ENCODE measurements at regions not wholly inside any gene's neighbourhood (a gene's known extent, or its start where the extent isn't known, plus 50 kb on each side); places are given as distances from the start of the nearest gene placed in this dataset.

DNA sequence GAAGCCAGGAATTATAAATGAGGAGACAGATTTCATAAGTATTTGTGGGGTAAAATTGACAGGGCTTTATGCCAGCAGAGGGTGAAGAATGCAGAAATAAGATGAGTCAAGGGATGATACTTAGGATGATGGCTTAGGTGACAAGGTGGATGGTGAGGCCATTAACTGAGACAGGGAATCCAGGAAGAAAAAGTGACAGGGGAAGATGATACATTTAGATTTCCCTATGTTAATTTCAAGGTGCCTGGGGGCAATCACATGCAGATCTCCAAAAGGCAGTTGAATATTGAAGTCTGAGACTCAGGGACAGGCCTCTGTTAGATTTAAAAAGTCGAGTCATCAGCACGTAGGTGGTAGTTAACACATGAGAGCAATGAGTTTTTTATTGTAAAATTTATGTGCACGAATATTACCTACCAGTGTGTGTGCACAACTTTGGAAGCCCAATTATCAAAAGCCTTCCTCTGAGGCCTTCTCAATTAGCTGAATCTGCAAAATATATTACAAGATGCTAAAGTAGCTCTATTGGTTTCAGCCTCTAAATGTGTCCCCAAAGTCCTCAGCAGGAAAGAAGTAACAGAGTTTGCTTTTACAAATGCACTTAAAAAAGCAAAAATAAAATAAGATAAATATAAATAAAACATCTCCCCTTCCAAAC is 67.9 kb upstream of the CHL1 start:
- POLR2A ChIA-PET (ENCODE audit: low non-redundant PET) = no interaction called here
- H3K27ac ChIP-seq = no peak overlapping the region
- CTCF ChIA-PET = no interaction called here
- TF ChIP-seq, protein P1, sequence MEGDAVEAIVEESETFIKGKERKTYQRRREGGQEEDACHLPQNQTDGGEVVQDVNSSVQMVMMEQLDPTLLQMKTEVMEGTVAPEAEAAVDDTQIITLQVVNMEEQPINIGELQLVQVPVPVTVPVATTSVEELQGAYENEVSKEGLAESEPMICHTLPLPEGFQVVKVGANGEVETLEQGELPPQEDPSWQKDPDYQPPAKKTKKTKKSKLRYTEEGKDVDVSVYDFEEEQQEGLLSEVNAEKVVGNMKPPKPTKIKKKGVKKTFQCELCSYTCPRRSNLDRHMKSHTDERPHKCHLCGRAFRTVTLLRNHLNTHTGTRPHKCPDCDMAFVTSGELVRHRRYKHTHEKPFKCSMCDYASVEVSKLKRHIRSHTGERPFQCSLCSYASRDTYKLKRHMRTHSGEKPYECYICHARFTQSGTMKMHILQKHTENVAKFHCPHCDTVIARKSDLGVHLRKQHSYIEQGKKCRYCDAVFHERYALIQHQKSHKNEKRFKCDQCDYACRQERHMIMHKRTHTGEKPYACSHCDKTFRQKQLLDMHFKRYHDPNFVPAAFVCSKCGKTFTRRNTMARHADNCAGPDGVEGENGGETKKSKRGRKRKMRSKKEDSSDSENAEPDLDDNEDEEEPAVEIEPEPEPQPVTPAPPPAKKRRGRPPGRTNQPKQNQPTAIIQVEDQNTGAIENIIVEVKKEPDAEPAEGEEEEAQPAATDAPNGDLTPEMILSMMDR (conservative IDR thresholded peaks at IDR 0.05; ENCODE audit: low read depth) = no peak
- no peak for DNase-seq (ENCODE audit: low spot score)

DNA sequence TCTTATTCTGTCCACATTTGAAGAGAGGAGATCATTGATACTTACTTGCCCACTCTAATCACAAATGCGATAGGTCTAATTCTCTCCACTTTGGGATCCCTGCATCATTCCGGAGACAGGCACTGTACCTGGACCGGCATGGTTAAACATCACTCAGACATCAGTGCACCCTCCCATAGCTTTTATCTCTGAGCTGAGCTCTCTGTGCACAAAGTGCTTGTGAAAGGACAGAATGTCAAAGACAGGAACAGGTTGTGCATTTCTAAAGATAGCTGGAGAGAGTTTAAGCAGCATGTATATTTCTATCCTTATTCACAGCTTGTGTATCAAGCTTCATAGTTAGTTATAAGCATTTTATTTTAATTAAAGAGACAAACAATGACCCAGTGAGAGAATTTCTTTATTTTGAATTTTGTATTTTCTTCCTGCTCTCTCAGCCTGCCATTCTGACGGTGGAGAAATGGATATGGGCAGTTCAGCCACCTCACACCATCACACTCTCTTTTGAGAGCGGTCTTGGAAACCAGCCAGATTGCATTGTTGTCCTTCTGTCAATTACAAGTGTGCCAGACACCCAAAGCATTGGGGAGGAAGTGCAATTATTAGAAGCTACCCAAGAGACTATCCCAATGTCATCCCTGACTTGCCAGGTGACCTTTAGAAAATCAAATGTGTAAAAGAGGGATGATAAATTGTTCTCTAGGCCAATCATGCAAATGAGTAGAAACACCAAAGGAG is 65.2 kb upstream of the CHL1 start:
- TF ChIP-seq, protein P1 (conservative IDR thresholded peaks at IDR 0.05; ENCODE audit: low read depth) = no peak
- ChIA-PET POLR2A (ENCODE audit: low non-redundant PET) (no interaction called here), CTCF (no interaction called here)
- no peak overlapping the region for H3K27ac ChIP-seq
- DNase-seq (ENCODE audit: low spot score) = no peak

DNA sequence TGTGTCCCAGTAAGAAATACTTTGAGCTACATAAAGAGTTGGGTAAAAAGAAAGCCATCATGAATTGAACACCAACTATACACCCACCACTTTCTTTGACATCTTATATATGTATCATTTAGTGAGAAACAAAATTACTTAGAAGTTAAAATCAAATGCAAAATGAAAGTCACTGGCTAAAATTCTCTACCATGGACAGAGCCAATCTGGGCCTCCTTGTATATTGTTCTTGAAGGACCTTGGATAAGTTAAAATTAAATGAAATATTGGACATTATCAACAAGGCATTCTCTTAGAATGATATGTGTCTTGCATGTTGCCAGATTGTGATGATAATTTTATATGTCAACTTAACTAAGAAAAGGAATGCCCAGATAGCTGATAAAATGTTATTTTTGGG is 64.2 kb upstream of the CHL1 start:
- ChIA-PET CTCF (no interaction called here), POLR2A (ENCODE audit: low non-redundant PET) (no interaction called here)
- TF ChIP-seq, protein P1 (conservative IDR thresholded peaks at IDR 0.05; ENCODE audit: low read depth) = no peak
- no peak overlapping the region for H3K27ac ChIP-seq
- DNase-seq (ENCODE audit: low spot score) = no peak

DNA sequence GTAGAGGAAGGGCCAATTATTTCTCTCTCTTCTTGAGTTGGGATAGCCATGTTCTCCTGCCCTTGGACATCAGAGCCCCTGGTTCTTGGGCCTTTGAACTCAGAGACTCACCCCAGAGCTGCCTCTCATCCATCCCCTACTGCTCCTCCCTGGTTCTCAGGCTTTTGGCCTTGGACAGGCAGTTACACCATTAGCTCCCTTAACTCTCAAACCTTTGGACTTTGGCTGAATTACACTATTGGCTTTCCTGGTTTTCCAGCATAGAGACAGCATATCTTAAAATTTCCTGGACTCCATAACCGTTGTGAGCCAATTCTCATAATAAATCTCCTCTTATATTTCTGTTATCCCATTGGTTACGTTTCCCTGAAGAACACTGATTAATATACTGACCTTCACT is 63.7 kb upstream of the CHL1 start:
- ChIA-PET POLR2A (ENCODE audit: low non-redundant PET) (no interaction called here), CTCF (no interaction called here)
- no peak overlapping the region for H3K27ac ChIP-seq
- TF ChIP-seq, protein P1 (conservative IDR thresholded peaks at IDR 0.05; ENCODE audit: low read depth) = no peak
- no peak for DNase-seq (ENCODE audit: low spot score)

DNA sequence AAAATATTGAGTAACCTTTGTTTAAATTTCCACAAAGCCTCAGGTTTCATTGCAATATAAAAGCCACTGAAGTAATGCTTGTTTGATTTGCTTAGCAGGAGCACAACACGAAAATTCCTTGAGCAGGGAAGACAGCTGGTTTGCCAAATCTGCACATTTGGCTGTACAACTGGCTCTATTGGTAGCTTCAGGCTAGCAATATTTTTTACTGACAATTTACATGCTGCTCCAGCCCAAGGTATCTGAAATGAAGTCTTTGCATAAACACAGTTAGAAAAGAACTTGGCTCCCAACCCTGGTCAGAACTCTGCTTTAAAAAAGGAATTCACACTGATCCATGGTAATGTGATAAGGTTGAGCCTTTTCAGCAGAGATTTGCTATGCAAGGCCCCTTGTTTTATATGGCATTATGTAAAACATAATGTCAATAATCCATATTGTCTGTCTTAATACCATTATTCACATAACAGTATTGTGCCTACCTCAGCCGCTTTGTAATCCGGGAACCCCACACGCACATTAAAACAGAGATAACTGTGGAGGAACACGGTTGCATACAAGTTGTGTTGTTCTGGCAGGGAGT is 55.7 kb upstream of the CHL1 start:
- TF ChIP-seq, protein P1 (conservative IDR thresholded peaks at IDR 0.05; ENCODE audit: low read depth) = no peak
- no peak overlapping the region for H3K27ac ChIP-seq
- ChIA-PET CTCF (no interaction called here), POLR2A (ENCODE audit: low non-redundant PET) (no interaction called here)
- DNase-seq (ENCODE audit: low spot score) = no peak

All from RWPE1 (cell line).